GM10266 (cell line): ENCODE measurements at regions not wholly inside any gene's neighbourhood (a gene's known extent, or its start where the extent isn't known, plus 50 kb on each side); places are given as distances from the start of the nearest gene placed in this dataset.

Experiments used
- DNase-seq: peaks from one replicate; pipeline ENCODE4 v3.0.0; 2012; ENCODE audit errors: extremely low spot score
- CTCF ChIP-seq: IDR thresholded peaks from 2 replicates; pipeline ENCODE4 v1.5.1; 2012; ENCODE audit warnings: mild to moderate bottlenecking, low read depth; ENCODE audit not compliant: control insufficient read depth, insufficient read depth; ENCODE audit errors: missing control alignments

GRCh38 chr3:110378481-110378880 lies 693.1 kb upstream of the NECTIN3 start:
- DNase-seq, result no peak
- no peak for TF ChIP-seq CTCF

- DNase-seq, result no peak
- TF ChIP-seq CTCF, result no peak
These were observed 689.6 kb upstream of the NECTIN3 start for GRCh38 chr3:110381992-110382391.

- TF ChIP-seq CTCF, result no peak
- no peak for DNase-seq
These were observed 688.3 kb upstream of the NECTIN3 start for GRCh38 chr3:110383356-110383755.

GRCh38 chr3:110384601-110385000 lies 687.0 kb upstream of the NECTIN3 start:
- no peak for DNase-seq
- no peak for TF ChIP-seq CTCF

- TF ChIP-seq CTCF, result no peak
- no peak for DNase-seq
These were observed 682.6 kb upstream of the NECTIN3 start for GRCh38 chr3:110389005-110389404.

GRCh38 chr3:110390372-110390771 lies 681.2 kb upstream of the NECTIN3 start:
- TF ChIP-seq CTCF, result no peak

GRCh38 chr3:110391042-110391441 lies 680.6 kb upstream of the NECTIN3 start:
- no peak for DNase-seq
- no peak for TF ChIP-seq CTCF

More at GRCh38 chr3:110390372-110390771, 681.2 kb upstream of the NECTIN3 start:
- no peak for DNase-seq
